Stimulated activated CD8-positive, alpha-beta memory T cell treated with anti-CD3 and anti-CD28 coated beads, Interleukin-4, amount 100 ng/mL, for 1 hour (primary cell): ENCODE measurements at regions not wholly inside any gene's neighbourhood (a gene's known extent, or its start where the extent isn't known, plus 50 kb on each side); places are given as distances from the start of the nearest gene placed in this dataset.

Experiments used
- DNase-seq, 2 donors: peaks; one replicate each; pipeline ENCODE4 v3.0.0-alpha.2; 2020; ENCODE audit warnings: low read depth in 2 of 2, low spot score in 1 of 2

- no peak for DNase-seq
Observed at GRCh38 chr2:43129676-43130547, 96.5 kb downstream of the ZFP36L2 start.

GRCh38 chr2:43128559-43128955 lies 97.8 kb downstream of the ZFP36L2 start:
- no peak for DNase-seq

- DNase-seq: no peak
Observed at GRCh38 chr2:43127941-43128558, 98.4 kb downstream of the ZFP36L2 start.

GRCh38 chr2:43127208-43127940 lies 99.0 kb downstream of the ZFP36L2 start:
- peak; percentile 83 to 88 for DNase-seq

GRCh38 chr2:43126817-43127207 lies 99.6 kb downstream of the ZFP36L2 start:
- DNase-seq: no peak

- no peak for DNase-seq
Observed at GRCh38 chr2:43125090-43125998, 101.1 kb downstream of the ZFP36L2 start.

GRCh38 chr2:43124687-43125057 lies 101.7 kb downstream of the ZFP36L2 start:
- no peak for DNase-seq

GRCh38 chr2:43123981-43124686 lies 102.3 kb downstream of the ZFP36L2 start:
- no peak for DNase-seq

GRCh38 chr2:43123486-43123885 lies 102.9 kb downstream of the ZFP36L2 start:
- DNase-seq: no peak

GRCh38 chr2:43123028-43123427 lies 103.4 kb downstream of the ZFP36L2 start:
- DNase-seq: no peak

- DNase-seq: no peak
Observed at GRCh38 chr2:43121580-43122314, 104.7 kb downstream of the ZFP36L2 start.

- no peak for DNase-seq
Observed at GRCh38 chr2:43119303-43119702, 107.1 kb downstream of the ZFP36L2 start.

- no peak for DNase-seq
Observed at GRCh38 chr2:43117521-43118143, 108.8 kb downstream of the ZFP36L2 start.

GRCh38 chr2:43116988-43117387 lies 109.4 kb downstream of the ZFP36L2 start:
- no peak for DNase-seq

GRCh38 chr2:43115881-43116280 lies 110.5 kb downstream of the ZFP36L2 start:
- no peak for DNase-seq

- no peak for DNase-seq
Observed at GRCh38 chr2:43114210-43114609, 112.2 kb downstream of the ZFP36L2 start.

GRCh38 chr2:43111788-43112554 lies 114.4 kb downstream of the ZFP36L2 start:
- DNase-seq: no peak

GRCh38 chr2:43110442-43110871 lies 115.9 kb downstream of the ZFP36L2 start:
- DNase-seq: no peak
